ENCODE measurements at regions not wholly inside any gene's neighbourhood (a gene's known extent, or its start where the extent isn't known, plus 50 kb on each side); places are given as distances from the start of the nearest gene placed in this dataset.

GRCh38 chr6:119758385-119758784 lies 408.8 kb upstream of the MAN1A1 start:
- H3K9me3 ChIP-seq: no peaks in the 10 kb centered on the region
- TF ChIP-seq USF2 (IDR thresholded peaks at IDR 0.05; ENCODE audit: borderline replicate concordance, low read depth, low read length) (no peak), FOSL2 (IDR thresholded peaks at IDR 0.05; ENCODE audit: borderline replicate concordance, low read depth) (no peak), FOXM1 (IDR thresholded peaks at IDR 0.05; ENCODE audit: low read depth) (no peak), PBX3 (IDR thresholded peaks at IDR 0.05) (no peak), USF1 (IDR thresholded peaks at IDR 0.05; ENCODE audit: borderline replicate concordance, low read depth) (no peak), GATA2 (CRISPR knock-in tag; IDR thresholded peaks at IDR 0.05) (no peak), EZH2phosphoT487 (IDR thresholded peaks at IDR 0.05; ENCODE audit: borderline replicate concordance, low read depth) (no peak), CTCF (IDR thresholded peaks at IDR 0.05) (no peak), NFIC (IDR thresholded peaks at IDR 0.05; ENCODE audit: borderline replicate concordance) (no peak), GABPA (IDR thresholded peaks at IDR 0.05; ENCODE audit: low read depth) (no peak), ZBTB33 (IDR thresholded peaks at IDR 0.05; ENCODE audit: borderline replicate concordance, low read depth) (no peak), ELF1 (IDR thresholded peaks at IDR 0.05) (no peak), REST (IDR thresholded peaks at IDR 0.05; ENCODE audit: low read depth, low read length) (no peak), TAF1 (IDR thresholded peaks at IDR 0.05; ENCODE audit: borderline replicate concordance, low read depth, low read length) (no peak), RCOR1 (IDR thresholded peaks at IDR 0.05; ENCODE audit: low read length) (no peak), SMC3 (IDR thresholded peaks at IDR 0.05; ENCODE audit: low read depth, low read length) (no peak), MXI1 (IDR thresholded peaks at IDR 0.05; ENCODE audit: low read depth, low read length) (no peak)
- no peaks in the 10 kb centered on the region for H3K4me1 ChIP-seq (ENCODE audit: control insufficient read depth in 1 of 2, insufficient read depth in 2 of 2, low read depth in 1 of 2, low read length in 1 of 2)
- no peaks in the 10 kb centered on the region for H3K79me2 ChIP-seq (ENCODE audit: insufficient read depth)
- H3K4me3 ChIP-seq (ENCODE audit: low read depth in 2 of 2, low read length in 1 of 2): no peak overlapping the region
- H3K27ac ChIP-seq (ENCODE audit: low read depth in 2 of 2, low read length in 1 of 2): no peak overlapping the region
- ChIA-PET CTCF (interaction anchor here (1.6 kb wide), 1 partner anchor 16 kb away, joined by 5 read pairs; no protein-coding TSS in a partner anchor), POLR2A (no interaction called here)
- no peak overlapping the region for H3K4me2 ChIP-seq
- H4K20me1 ChIP-seq (ENCODE audit: insufficient read depth): no peaks in the 10 kb centered on the region
- 9% methylated on average over 2 of the region's 3 CpGs for WGBS (ENCODE audit: low lambda C conversion rate)
- no peaks in the 10 kb centered on the region for H3K9me2 ChIP-seq
- no peaks in the 10 kb centered on the region for H3F3A ChIP-seq (replicated peaks; ENCODE audit: insufficient read depth)
- no peak for DNase-seq
- no peaks in the 10 kb centered on the region for H3K27me3 ChIP-seq (ENCODE audit: insufficient read depth)
- no peak overlapping the region for H3K9ac ChIP-seq
- no peaks in the 10 kb centered on the region for H3K36me3 ChIP-seq (replicated peaks in 1 of 2; ENCODE audit: control insufficient read depth in 1 of 2, insufficient read depth in 2 of 2, low read length in 1 of 2)
- no peak overlapping the region for H2AFZ ChIP-seq (ENCODE audit: low read depth)
